ENCODE measurements at regions not wholly inside any gene's neighbourhood (a gene's known extent, or its start where the extent isn't known, plus 50 kb on each side); places are given as distances from the start of the nearest gene placed in this dataset.
"Not testable (repeated sequence)": the region's sequence is repeated elsewhere in the genome, so short reads cannot be mapped to it uniquely, and the experiment has no call there.

GRCh38 chr17:20687584-20687983, 108.1 kb downstream of the CDRT15L2 start:
- not testable (repeated sequence) for H3K4me1 ChIP-seq (ENCODE audit: control insufficient read depth, insufficient read depth, low read length); H3K4me3 ChIP-seq (ENCODE audit: low read depth, low read length); H3K9me3 ChIP-seq (ENCODE audit: control insufficient read depth, insufficient read depth, low read length); H3K27me3 ChIP-seq (ENCODE audit: control insufficient read depth, insufficient read depth, low read length); H3K36me3 ChIP-seq (ENCODE audit: control insufficient read depth, insufficient read depth, low read length); H3K9ac ChIP-seq (ENCODE audit: low read depth, low read length)

- not testable (repeated sequence) for H3K9ac ChIP-seq (ENCODE audit: low read depth, low read length); H3K4me1 ChIP-seq (ENCODE audit: control insufficient read depth, insufficient read depth, low read length); H3K36me3 ChIP-seq (ENCODE audit: control insufficient read depth, insufficient read depth, low read length); H3K4me3 ChIP-seq (ENCODE audit: low read depth, low read length); H3K27me3 ChIP-seq (ENCODE audit: control insufficient read depth, insufficient read depth, low read length); H3K9me3 ChIP-seq (ENCODE audit: control insufficient read depth, insufficient read depth, low read length)
Measured at GRCh38 chr17:20689170-20689749, 109.7 kb downstream of the CDRT15L2 start.

GRCh38 chr17:20692706-20693105, 113.2 kb downstream of the CDRT15L2 start:
- H3K4me1 ChIP-seq (ENCODE audit: control insufficient read depth, insufficient read depth, low read length); H3K9me3 ChIP-seq (ENCODE audit: control insufficient read depth, insufficient read depth, low read length); H3K36me3 ChIP-seq (ENCODE audit: control insufficient read depth, insufficient read depth, low read length); H3K4me3 ChIP-seq (ENCODE audit: low read depth, low read length); H3K27me3 ChIP-seq (ENCODE audit: control insufficient read depth, insufficient read depth, low read length); H3K9ac ChIP-seq (ENCODE audit: low read depth, low read length): not testable (repeated sequence)

- H3K4me3 ChIP-seq (ENCODE audit: low read depth, low read length); H3K36me3 ChIP-seq (ENCODE audit: control insufficient read depth, insufficient read depth, low read length); H3K9ac ChIP-seq (ENCODE audit: low read depth, low read length); H3K9me3 ChIP-seq (ENCODE audit: control insufficient read depth, insufficient read depth, low read length); H3K4me1 ChIP-seq (ENCODE audit: control insufficient read depth, insufficient read depth, low read length); H3K27me3 ChIP-seq (ENCODE audit: control insufficient read depth, insufficient read depth, low read length): not testable (repeated sequence)
Measured at GRCh38 chr17:20695871-20696270, 116.3 kb downstream of the CDRT15L2 start.

- not testable (repeated sequence) for H3K4me3 ChIP-seq (ENCODE audit: low read depth, low read length); H3K4me1 ChIP-seq (ENCODE audit: control insufficient read depth, insufficient read depth, low read length); H3K9me3 ChIP-seq (ENCODE audit: control insufficient read depth, insufficient read depth, low read length); H3K36me3 ChIP-seq (ENCODE audit: control insufficient read depth, insufficient read depth, low read length); H3K9ac ChIP-seq (ENCODE audit: low read depth, low read length); H3K27me3 ChIP-seq (ENCODE audit: control insufficient read depth, insufficient read depth, low read length)
Measured at GRCh38 chr17:20698463-20699206, 119.1 kb downstream of the CDRT15L2 start.

- H3K27me3 ChIP-seq (ENCODE audit: control insufficient read depth, insufficient read depth, low read length); H3K4me3 ChIP-seq (ENCODE audit: low read depth, low read length); H3K9me3 ChIP-seq (ENCODE audit: control insufficient read depth, insufficient read depth, low read length); H3K9ac ChIP-seq (ENCODE audit: low read depth, low read length); H3K36me3 ChIP-seq (ENCODE audit: control insufficient read depth, insufficient read depth, low read length); H3K4me1 ChIP-seq (ENCODE audit: control insufficient read depth, insufficient read depth, low read length): not testable (repeated sequence)
Measured at GRCh38 chr17:20700528-20700927, 121.0 kb downstream of the CDRT15L2 start.

GRCh38 chr17:20701366-20701765, 121.8 kb downstream of the CDRT15L2 start:
- not testable (repeated sequence) for H3K4me3 ChIP-seq (ENCODE audit: low read depth, low read length); H3K4me1 ChIP-seq (ENCODE audit: control insufficient read depth, insufficient read depth, low read length); H3K9me3 ChIP-seq (ENCODE audit: control insufficient read depth, insufficient read depth, low read length); H3K36me3 ChIP-seq (ENCODE audit: control insufficient read depth, insufficient read depth, low read length); H3K9ac ChIP-seq (ENCODE audit: low read depth, low read length); H3K27me3 ChIP-seq (ENCODE audit: control insufficient read depth, insufficient read depth, low read length)

GRCh38 chr17:20702692-20703091, 123.2 kb downstream of the CDRT15L2 start:
- H3K4me1 ChIP-seq (ENCODE audit: control insufficient read depth, insufficient read depth, low read length), result no peaks in the 10 kb centered on the region
- no peaks in the 10 kb centered on the region for H3K27me3 ChIP-seq (ENCODE audit: control insufficient read depth, insufficient read depth, low read length)

GRCh38 chr17:20703781-20704180, 124.3 kb downstream of the CDRT15L2 start:
- Histone ChIP-seq H3K36me3 (ENCODE audit: control insufficient read depth, insufficient read depth, low read length) (no peaks in the 10 kb centered on the region), H3K9me3 (ENCODE audit: control insufficient read depth, insufficient read depth, low read length) (no peaks in the 10 kb centered on the region), H3K4me3 (ENCODE audit: low read depth, low read length) (no peak overlapping the region), H3K9ac (ENCODE audit: low read depth, low read length) (no peak overlapping the region), H3K27me3 (ENCODE audit: control insufficient read depth, insufficient read depth, low read length) (no peaks in the 10 kb centered on the region), H3K4me1 (ENCODE audit: control insufficient read depth, insufficient read depth, low read length) (no peaks in the 10 kb centered on the region)

More at GRCh38 chr17:20702692-20703091, 123.2 kb downstream of the CDRT15L2 start:
- H3K36me3 ChIP-seq (ENCODE audit: control insufficient read depth, insufficient read depth, low read length), result no peaks in the 10 kb centered on the region
- H3K4me3 ChIP-seq (ENCODE audit: low read depth, low read length), result no peak overlapping the region
- H3K9ac ChIP-seq (ENCODE audit: low read depth, low read length), result no peak overlapping the region
- no peaks in the 10 kb centered on the region for H3K9me3 ChIP-seq (ENCODE audit: control insufficient read depth, insufficient read depth, low read length)

- H3K4me3 ChIP-seq (ENCODE audit: low read depth, low read length); H3K27me3 ChIP-seq (ENCODE audit: control insufficient read depth, insufficient read depth, low read length); H3K9ac ChIP-seq (ENCODE audit: low read depth, low read length); H3K36me3 ChIP-seq (ENCODE audit: control insufficient read depth, insufficient read depth, low read length); H3K9me3 ChIP-seq (ENCODE audit: control insufficient read depth, insufficient read depth, low read length); H3K4me1 ChIP-seq (ENCODE audit: control insufficient read depth, insufficient read depth, low read length): not testable (repeated sequence)
Measured at GRCh38 chr17:20705186-20705585, 125.7 kb downstream of the CDRT15L2 start.

GRCh38 chr17:20706751-20707373, 127.3 kb downstream of the CDRT15L2 start:
- H3K36me3 ChIP-seq (ENCODE audit: control insufficient read depth, insufficient read depth, low read length), result no peaks in the 10 kb centered on the region
- H3K4me1 ChIP-seq (ENCODE audit: control insufficient read depth, insufficient read depth, low read length), result no peaks in the 10 kb centered on the region
- no peaks in the 10 kb centered on the region for H3K27me3 ChIP-seq (ENCODE audit: control insufficient read depth, insufficient read depth, low read length)
- no peak overlapping the region for H3K4me3 ChIP-seq (ENCODE audit: low read depth, low read length)
- no peak overlapping the region for H3K9ac ChIP-seq (ENCODE audit: low read depth, low read length)
- no peaks in the 10 kb centered on the region for H3K9me3 ChIP-seq (ENCODE audit: control insufficient read depth, insufficient read depth, low read length)

GRCh38 chr17:20708821-20709220, 129.3 kb downstream of the CDRT15L2 start:
- not testable (repeated sequence) for H3K9ac ChIP-seq (ENCODE audit: low read depth, low read length); H3K9me3 ChIP-seq (ENCODE audit: control insufficient read depth, insufficient read depth, low read length); H3K4me1 ChIP-seq (ENCODE audit: control insufficient read depth, insufficient read depth, low read length); H3K27me3 ChIP-seq (ENCODE audit: control insufficient read depth, insufficient read depth, low read length); H3K4me3 ChIP-seq (ENCODE audit: low read depth, low read length); H3K36me3 ChIP-seq (ENCODE audit: control insufficient read depth, insufficient read depth, low read length)

All from iPS-15b (cell line).